NCI-H526 (cell line): ENCODE measurements at regions not wholly inside any gene's neighbourhood (a gene's known extent, or its start where the extent isn't known, plus 50 kb on each side); places are given as distances from the start of the nearest gene placed in this dataset.

Experiments
- DNase-seq, 2 experiments: peaks; one replicate each; lab custom pipeline; 2025; lab: John Stamatoyannopoulos, UW

- DNase-seq: no peak
Measured at GRCh38 chr18:78564518-78564917, 415.1 kb upstream of the SALL3 start.

GRCh38 chr18:78565240-78565639 is 414.4 kb upstream of the SALL3 start:
- no peak for DNase-seq

DNA sequence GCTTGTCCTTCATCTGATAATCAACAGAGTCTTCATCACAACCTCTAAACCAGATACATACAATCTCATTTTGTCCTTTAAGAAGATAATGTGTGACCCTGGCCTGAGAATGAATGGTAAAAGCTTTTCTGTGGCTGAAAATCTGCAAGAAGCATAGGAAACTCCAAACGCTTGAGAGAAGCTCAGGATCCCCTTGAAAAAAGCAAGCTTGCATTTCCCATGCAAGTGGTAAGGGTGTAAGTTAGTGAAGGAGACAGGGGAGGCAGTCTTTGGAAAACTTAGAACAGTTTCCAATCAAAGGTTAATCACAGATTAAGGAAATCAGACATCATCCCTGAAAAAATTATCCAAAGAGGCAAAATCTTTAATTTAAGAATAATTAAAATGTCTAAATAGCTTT is 413.6 kb upstream of the SALL3 start:
- DNase-seq: no peak

DNA sequence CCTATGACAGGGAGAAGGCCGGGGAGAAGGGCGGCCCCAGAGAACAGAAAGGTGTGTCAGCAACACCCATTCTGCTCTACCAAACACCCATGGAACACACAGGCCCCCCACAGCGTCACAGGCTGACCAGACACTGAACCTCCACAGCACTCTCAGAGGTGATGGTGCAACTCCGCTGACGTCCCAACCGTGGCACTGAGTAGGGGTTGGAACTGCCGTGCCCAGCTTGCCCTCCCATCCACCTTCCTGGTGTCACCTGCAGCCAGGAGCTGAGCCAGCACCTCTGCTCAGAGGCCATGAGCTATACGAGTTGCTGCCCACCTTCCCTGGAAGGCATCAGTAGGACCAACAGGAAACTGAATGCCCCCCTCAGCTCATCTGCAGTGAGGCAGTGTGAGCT is 412.9 kb upstream of the SALL3 start:
- DNase-seq: no peak

DNA sequence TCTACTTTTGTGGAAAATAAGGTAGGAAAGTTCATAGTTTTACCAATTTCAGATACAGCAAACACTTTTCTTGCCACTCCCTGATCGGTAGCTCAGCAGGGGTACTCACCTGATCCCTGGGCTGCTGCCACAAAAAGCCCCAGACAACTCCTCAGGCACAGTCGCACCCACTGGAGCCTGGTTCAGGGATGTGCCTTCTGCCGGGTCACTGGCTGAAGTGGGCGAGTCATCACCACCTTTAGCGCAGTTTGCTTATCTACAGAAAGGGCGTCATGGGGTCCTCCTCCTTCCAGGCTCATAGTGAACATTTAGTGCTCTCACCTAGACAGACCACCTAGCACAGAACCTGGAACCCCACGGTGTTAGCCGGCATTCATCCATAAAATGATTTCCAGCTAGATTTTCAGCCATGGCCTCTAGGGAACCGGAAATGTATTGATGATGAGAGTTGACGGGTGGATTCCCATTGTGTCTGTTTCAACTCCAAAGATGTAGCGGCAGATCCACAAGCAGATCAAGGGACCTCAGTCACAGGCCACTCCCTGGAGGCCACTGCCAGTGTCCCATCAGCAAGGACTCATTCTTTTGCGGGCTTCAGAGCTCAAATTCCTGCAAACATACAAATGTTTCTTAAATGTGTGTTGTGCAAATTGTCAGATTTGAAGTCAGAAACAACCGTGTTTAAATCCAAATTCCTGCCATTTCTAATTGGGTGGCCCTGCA is 408.4 kb upstream of the SALL3 start:
- no peak for DNase-seq

DNA sequence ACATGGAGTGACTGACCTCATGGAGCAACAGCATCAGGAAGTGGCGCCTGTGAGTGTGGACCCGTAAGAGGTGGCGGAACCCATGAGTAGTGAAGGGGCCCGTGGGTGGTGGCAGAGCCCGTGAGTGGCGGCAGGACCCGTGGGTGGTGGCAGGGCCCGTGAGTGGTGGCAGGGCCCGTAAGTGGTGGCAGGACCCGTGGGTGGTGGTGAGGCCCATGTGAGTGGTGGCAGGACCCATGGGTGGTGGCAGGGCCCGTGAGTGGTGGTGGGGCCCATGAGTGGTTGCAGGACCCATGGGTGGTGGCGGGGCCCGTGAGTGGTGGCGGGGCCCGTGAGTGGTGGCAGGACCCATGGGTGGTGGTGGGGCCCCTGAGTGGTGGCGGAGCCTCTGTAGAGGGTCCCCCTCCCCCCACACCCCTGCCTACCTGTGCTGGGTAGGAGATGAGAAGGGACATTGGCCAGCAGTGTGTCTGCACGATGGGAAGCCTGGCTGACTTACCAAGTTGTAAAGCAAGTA is 407.7 kb upstream of the SALL3 start:
- no peak for DNase-seq

GRCh38 chr18:78573773-78574172 is 405.8 kb upstream of the SALL3 start:
- DNase-seq: no peak

- no peak for DNase-seq
Measured at GRCh38 chr18:78576967-78577366, 402.7 kb upstream of the SALL3 start.

DNA sequence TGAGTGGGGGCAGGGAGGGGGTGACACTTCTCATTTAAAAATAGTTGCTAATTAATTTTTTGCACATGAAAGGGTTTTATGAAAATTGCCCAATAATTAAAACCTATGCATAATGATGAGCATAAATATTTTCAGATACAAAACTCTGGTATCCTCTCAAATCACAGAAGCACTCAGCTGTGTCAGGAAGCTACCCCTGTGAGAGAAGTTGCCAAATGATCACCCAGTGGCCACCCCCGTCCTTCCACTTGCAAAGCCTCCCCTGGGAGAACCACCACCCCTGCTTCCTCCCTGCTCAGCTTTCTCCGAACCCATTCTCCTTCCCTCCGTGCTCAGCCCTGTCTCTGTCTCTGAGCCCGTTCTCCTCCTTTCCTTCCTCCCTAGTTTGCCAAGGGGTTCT is 400.2 kb upstream of the SALL3 start:
- no peak for DNase-seq

- no peak for DNase-seq
Measured at GRCh38 chr18:78579854-78580577, 399.6 kb upstream of the SALL3 start.

- no peak for DNase-seq
Measured at GRCh38 chr18:78580835-78581339, 398.7 kb upstream of the SALL3 start.

DNA sequence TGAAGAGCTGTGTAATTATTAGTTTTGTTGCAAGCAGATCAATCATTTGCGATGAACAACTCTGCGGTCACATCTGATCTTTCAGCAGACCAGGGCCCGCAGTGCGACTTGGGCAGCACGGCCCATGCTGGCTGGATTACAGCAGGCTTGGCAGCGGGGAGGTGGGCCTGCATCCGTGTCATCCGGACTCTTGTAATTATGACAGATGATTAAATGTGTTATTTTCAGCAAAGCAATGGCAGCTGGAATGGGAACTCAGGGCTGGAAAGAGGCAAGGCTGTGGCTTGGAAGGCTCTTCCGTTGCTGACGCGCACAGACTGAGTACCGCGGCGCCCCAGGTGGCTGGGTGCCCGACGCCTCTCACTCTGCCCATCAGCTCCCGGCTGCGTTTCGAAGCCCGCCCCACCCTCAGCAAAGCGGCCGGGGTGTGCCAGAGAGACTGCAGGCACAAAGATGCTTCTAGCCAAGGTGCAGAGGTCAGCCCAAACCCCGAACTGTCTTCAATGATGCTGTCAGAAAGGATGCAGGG is 397.4 kb upstream of the SALL3 start:
- no peak for DNase-seq

GRCh38 chr18:78582898-78583738 is 396.5 kb upstream of the SALL3 start:
- DNase-seq: no peak

DNA sequence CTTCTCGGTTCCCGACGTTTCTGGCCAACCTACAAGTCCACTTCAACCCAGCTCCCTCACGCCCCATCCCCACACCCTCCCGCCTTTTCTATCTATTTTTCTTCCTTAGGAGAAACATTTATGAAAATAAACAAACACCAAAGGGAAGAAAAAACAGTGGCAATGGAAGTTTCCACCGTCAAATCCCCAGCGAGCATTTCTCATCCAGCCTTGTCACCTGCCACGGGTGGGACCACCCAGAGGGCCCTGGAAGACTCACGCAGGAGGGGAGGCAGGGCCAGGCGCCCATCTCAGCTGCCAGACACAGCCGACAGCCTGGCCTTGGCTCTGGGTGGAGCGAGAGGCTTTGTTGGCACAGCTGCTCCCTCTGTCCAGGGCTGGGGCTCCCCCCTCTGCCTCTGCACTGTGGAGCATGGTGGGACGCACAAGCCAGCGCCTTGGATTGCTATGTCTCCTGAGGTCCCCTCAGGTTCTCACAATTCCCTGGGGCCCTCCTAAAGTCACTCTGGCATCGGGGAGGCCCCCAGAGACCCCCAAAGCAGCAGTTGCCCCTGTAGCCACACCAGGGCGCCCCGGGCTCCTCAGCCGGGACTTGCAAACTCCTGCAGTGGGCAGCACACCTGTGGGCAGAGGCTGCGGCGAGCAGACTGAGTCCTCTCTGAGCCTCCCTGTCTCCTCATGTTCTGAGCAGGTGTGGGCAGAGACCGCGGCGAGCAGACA is 395.7 kb upstream of the SALL3 start:
- DNase-seq: no peak

- no peak for DNase-seq
Measured at GRCh38 chr18:78584459-78585022, 395.1 kb upstream of the SALL3 start.

DNA sequence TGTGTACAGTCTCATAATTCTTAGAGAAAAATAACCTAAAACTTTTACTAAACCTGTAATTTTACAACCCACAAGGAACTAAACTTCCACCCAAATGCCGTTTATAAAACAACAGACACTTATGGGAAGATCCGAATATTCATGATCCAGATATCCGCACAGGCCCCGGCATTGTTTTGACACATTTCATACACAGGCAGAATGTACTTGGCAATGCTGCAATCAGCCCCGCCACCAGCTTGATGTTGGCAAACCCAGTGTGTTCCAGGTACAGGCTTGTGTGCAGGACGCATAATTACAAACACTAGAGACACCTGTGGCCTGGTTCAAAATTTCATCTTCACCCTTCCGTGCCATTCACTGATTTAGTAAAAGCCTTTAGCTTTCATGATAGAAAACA is 393.0 kb upstream of the SALL3 start:
- no peak for DNase-seq

DNA sequence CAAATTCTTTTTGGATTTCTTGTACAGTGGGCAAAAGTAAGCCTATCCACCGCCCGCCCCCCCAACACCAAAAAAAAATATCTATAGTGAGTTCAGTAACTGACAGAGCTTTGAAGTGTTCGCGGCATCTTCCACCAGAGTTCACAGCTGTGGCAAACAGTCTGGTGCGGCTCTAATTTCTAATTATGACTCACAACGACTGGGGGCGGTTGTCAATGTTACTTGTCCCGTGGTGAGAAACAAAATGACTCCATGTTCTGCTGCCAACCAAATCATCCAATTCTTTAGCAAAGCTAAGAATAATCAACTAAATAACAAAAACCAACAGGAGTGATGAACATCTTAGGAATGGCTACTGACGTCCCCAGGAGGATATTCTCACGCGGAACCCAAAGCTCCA is 392.5 kb upstream of the SALL3 start:
- DNase-seq: no peak

DNA sequence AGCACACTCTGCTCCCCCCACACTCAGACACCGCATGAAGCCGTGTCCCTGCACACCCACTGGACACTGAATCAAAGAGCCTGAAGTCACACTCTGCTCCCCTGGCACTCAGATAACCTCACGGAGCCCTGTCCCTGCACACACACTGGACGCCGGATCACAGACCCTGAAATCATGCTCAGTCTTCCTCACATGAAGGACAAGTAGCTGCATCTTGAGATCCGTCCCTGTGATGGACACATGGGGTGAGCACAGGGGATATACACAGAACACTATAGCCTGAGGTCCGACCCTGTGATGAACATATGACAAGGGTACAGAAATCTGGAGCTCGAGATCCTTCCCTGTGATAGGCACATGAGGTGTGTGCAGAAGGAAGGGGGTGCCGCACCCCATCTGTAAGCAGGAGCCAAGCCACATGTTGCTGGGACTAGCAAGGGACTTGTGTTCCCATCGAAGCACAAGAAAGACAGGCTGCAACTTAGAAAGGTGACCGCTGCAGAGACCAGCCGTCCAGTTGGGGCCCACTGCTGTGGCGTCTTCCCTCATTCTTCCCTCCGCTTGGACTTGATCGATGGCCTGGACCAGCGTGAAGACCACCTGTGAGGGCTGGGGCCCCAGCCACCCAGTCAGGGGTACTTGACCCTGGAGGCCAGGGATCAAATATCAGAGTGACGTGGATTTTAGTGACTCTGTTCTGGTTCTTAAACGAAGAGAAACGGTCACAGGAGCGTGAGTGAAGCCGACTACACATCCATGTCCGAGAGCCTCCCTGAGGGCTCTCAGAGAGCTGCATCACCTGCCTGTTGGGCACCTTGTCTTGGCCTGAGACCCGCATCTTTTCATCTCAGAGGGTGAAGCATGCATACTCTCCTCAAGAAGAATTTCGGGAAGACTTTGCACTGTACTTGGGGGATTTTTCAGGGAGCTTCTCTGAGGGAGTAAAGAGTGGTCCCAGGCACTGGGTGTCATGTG is 391.7 kb upstream of the SALL3 start:
- no peak for DNase-seq

DNA sequence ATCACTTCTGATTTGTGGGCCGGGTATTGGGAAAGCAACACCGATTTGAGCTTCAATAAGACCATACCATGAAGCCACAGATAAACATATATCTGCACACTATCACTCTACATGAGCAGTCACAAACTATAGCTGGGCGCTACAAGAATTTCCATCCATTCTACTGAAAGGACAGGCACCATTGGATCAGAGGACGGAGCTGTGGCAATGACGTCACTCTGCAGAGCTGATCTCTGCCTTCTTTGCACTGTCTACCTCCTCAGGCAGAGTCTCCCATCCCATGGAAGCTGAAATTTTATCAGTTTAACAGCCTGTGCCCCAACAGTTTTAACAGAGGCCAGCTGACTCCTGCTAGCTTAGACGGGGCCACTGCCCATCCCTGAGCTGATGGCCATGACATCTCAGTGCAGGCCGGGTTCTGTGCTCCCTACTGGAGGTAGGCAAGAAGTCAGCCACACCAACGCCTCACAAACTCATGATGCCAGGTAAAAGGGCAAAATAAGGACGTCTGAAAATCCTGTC is 389.6 kb upstream of the SALL3 start:
- DNase-seq: no peak

GRCh38 chr18:78595453-78595852 is 384.2 kb upstream of the SALL3 start:
- DNase-seq: no peak
